SK-N-SH (cell line): ENCODE measurements at regions not wholly inside any gene's neighbourhood (a gene's known extent, or its start where the extent isn't known, plus 50 kb on each side); places are given as distances from the start of the nearest gene placed in this dataset.

Source experiments
- CTCF ChIP-seq: fragments of 200-600 bp; sonication (generic); IDR thresholded peaks from 2 replicates; pipeline ENCODE4 v1.6.1; 2017; ENCODE audit warnings: antibody characterized with exemption, mild to moderate bottlenecking, moderate library complexity
- RCOR1 ChIP-seq: fragments of 150-350 bp; IDR thresholded peaks from 2 replicates; pipeline ENCODE4 v1.6.1; 2017; ENCODE audit warnings: antibody characterized with exemption, low read length
- REST ChIP-seq: IDR thresholded peaks from 2 replicates; pipeline ENCODE4 v1.6.1; 2012; ENCODE audit warnings: mild to moderate bottlenecking, low read depth, low read length, moderate library complexity
- SIN3A ChIP-seq: IDR thresholded peaks from 2 replicates; pipeline ENCODE4 v1.6.1; 2012; ENCODE audit warnings: low read depth, mild to moderate bottlenecking, low read length, moderate library complexity, borderline replicate concordance
- SMC3 ChIP-seq: IDR thresholded peaks from 2 replicates; pipeline ENCODE4 v1.6.1; 2012; ENCODE audit warnings: low read depth, low read length, improper control_type of control experiment
- TCF12 ChIP-seq: IDR thresholded peaks from 2 replicates; pipeline ENCODE4 v1.4.0; 2012
- TEAD4 ChIP-seq: IDR thresholded peaks from 2 replicates; pipeline ENCODE4 v1.4.0; 2012; ENCODE audit warnings: mild to moderate bottlenecking, borderline replicate concordance; ENCODE audit not compliant: insufficient read depth

DNA sequence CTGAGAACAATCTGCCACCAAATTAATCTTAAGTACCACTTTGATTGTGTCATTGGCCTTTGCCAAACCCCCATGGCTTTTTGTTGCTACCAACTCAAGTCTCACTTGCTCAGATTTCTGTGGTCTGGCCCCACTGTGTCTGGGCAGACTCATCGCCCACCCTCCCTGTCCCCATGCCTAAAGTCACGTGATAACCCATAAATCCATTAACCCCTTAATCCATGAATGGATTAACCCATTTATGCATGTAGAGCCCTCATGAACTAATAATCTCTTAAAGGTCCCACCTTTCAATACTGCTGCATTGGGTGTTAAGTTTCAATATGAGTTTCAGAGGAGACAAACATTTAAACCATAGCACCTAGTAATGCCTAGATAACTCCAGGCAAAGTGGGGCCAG, 78.5 kb upstream of the BLTP1 start:
- no peak for TF ChIP-seq CTCF
- no peak for TF ChIP-seq TEAD4
- TF ChIP-seq RCOR1: no peak
- no peak for TF ChIP-seq TCF12
- no peak for TF ChIP-seq SIN3A
- TF ChIP-seq SMC3: no peak
- no peak for TF ChIP-seq REST
